ENCODE measurements at regions not wholly inside any gene's neighbourhood (a gene's known extent, or its start where the extent isn't known, plus 50 kb on each side); places are given as distances from the start of the nearest gene placed in this dataset.

GRCh38 chr5:107011605-107012004, 659.1 kb downstream of the EFNA5 start:
- TF ChIP-seq CTCF (optimal IDR thresholded peaks at IDR 0.05 in 1 of 3, IDR thresholded peaks at IDR 0.05 in 1 of 3, conservative IDR thresholded peaks at IDR 0.05 in 1 of 3; ENCODE audit: extremely low read depth in 1 of 3, insufficient read depth in 2 of 3, low read length in 3 of 3) (no peak), EZH2 (IDR thresholded peaks at IDR 0.05; ENCODE audit: low read length) (no peak)
